Tibial nerve (tissue), 4 donors: ENCODE measurements at regions not wholly inside any gene's neighbourhood (a gene's known extent, or its start where the extent isn't known, plus 50 kb on each side); places are given as distances from the start of the nearest gene placed in this dataset.
"Not testable (repeated sequence)": the region's sequence is repeated elsewhere in the genome, so short reads cannot be mapped to it uniquely, and the experiment has no call there.

Experiments used
- DNase-seq, 2 donors: peaks; one replicate each; pipeline ENCODE4 v3.0.0-alpha.2; 2019; ENCODE audit warnings: low spot score in 2 of 2
- H3K27ac ChIP-seq, 4 donors: fragments of 200-600 bp; sonication (generic) in 3 of 4; one replicate each; pipeline ENCODE4 v1.5.1; 2017 to 2019; ENCODE audit warnings: mild to moderate bottlenecking in 1 of 4
- H3K27me3 ChIP-seq, 2 donors: fragments of 200-600 bp; sonication (generic) in 1 of 2; one replicate each; pipeline versions ENCODE4 v1.5.1 to v1.6.0; 2017 to 2019
- H3K36me3 ChIP-seq, 3 donors: fragments of 200-600 bp; sonication (generic); one replicate each; pipeline ENCODE4 v1.5.1; 2018 to 2019
- H3K4me1 ChIP-seq, 4 donors: fragments of 200-600 bp; sonication (generic) in 3 of 4; one replicate each; pipeline ENCODE4 v1.5.1; 2017 to 2019
- H3K4me3 ChIP-seq, 4 donors: fragments of 200-600 bp; sonication (generic) in 3 of 4; one replicate each; pipeline ENCODE4 v1.5.1; 2017 to 2019; ENCODE audit warnings: mild to moderate bottlenecking in 1 of 4, moderate library complexity in 1 of 4
- H3K9me3 ChIP-seq, 4 donors: fragments of 200-600 bp; sonication (generic) in 3 of 4; one replicate each; pipeline ENCODE4 v1.5.1; 2017 to 2019
- EP300 ChIP-seq, 2 donors: sonication (generic); formaldehyde crosslinking; IDR thresholded peaks; one replicate each; pipeline ENCODE4 v1.6.1; 2017; ENCODE audit warnings: antibody characterized with exemption in 2 of 2, mild to moderate bottlenecking in 1 of 2
- POLR2A ChIP-seq, 2 donors: fragments of 450-650 bp; IDR thresholded peaks; one replicate each; pipeline ENCODE4 v1.6.1; 2017; ENCODE audit warnings: antibody characterized with exemption in 2 of 2, mild to moderate bottlenecking in 2 of 2, moderate library complexity in 2 of 2
- WGBS, 2 donors: methylation state at CpG; one replicate each; pipeline ENCODE4 v1.1.5; 2018; 5-methylcytosine and 5-hydroxymethylcytosine counted together
- TF ChIP-seq, protein P1 (sequence below), 5 experiments: fragments of 200-600 bp in 3 of 5; fragments of 450-650 bp in 2 of 5; sonication (generic) in 3 of 5; IDR thresholded peaks; one replicate each; pipeline ENCODE4 v1.5.1; 2016 to 2019; ENCODE audit warnings: antibody characterized with exemption in 5 of 5, mild to moderate bottlenecking in 3 of 5, moderate library complexity in 2 of 5

DNA sequence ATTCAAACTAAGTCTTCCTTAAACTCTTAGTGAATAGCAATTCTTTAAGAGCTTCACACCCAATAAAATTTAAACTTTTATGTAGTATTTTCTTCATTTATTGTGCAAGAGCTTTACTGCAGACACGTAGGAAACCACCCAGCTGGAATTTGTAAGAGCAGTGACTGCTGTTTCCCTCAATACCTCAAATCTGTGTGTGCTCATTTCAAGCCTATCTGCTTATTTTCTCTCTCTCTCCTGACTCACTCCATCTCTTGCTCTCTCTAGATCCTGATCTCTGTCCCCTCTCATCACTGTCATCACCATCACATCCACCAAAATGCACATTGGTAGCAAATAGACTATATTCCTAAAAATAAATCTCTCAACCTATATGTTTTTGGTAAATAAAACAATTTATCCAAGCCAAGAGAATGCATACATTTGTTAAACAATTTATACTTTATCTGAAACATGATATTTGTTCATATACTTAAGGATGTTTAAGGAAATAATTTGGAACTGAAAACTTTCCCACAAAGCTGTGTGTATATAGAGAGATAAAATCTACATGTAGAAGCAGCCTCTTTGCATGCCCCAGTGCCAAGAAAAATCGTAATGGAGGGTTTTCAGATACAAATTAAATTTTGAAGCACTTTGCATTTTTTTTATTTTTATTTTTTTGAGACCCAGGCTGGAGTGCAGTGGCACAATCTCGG is 273.0 kb downstream of the TFAP2A start:
- no peak for DNase-seq
- Histone ChIP-seq H3K27ac (no peak overlapping the region), H3K4me3 (no peak overlapping the region), H3K36me3 (no peaks in the 10 kb centered on the region), H3K9me3 (peaks cover 0 to 4% (median 0%) of the 10 kb centered on the region in 4 donors), H3K27me3 (no peaks in the 10 kb centered on the region), H3K4me1 (no peaks in the 10 kb centered on the region)
- WGBS, 2 donors = 75% methylated on average over 3 of the region's 3 CpGs
- TF ChIP-seq, protein P1, sequence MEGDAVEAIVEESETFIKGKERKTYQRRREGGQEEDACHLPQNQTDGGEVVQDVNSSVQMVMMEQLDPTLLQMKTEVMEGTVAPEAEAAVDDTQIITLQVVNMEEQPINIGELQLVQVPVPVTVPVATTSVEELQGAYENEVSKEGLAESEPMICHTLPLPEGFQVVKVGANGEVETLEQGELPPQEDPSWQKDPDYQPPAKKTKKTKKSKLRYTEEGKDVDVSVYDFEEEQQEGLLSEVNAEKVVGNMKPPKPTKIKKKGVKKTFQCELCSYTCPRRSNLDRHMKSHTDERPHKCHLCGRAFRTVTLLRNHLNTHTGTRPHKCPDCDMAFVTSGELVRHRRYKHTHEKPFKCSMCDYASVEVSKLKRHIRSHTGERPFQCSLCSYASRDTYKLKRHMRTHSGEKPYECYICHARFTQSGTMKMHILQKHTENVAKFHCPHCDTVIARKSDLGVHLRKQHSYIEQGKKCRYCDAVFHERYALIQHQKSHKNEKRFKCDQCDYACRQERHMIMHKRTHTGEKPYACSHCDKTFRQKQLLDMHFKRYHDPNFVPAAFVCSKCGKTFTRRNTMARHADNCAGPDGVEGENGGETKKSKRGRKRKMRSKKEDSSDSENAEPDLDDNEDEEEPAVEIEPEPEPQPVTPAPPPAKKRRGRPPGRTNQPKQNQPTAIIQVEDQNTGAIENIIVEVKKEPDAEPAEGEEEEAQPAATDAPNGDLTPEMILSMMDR (IDR thresholded peaks at IDR 0.05) = no peak
- no peak for TF ChIP-seq EP300 (IDR thresholded peaks at IDR 0.05)
- TF ChIP-seq POLR2A (IDR thresholded peaks at IDR 0.05) = no peak

DNA sequence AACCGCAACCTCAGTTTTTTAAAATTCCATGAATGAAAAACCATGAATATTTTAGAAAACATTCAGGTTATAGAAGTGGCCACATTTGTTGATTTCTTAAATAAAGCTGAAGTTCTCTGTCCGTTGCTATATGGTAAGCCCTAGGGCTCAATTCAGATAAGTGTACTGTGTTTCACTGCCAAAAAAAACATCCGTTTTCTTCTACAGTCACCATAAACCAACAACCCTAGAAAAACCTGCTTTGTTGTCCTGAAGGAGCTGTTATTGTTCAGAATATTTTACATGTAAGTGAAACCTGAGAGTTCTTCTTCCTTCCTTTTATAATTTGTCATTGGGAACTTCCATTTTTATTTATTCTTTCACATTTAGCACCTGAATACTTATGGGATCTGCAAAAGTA is 274.1 kb downstream of the TFAP2A start:
- Histone ChIP-seq H3K27ac (no peak overlapping the region), H3K9me3 (peaks cover 0 to 6% (median 0%) of the 10 kb centered on the region in 4 donors), H3K4me1 (no peaks in the 10 kb centered on the region), H3K36me3 (no peaks in the 10 kb centered on the region), H3K4me3 (no peak overlapping the region), H3K27me3 (no peaks in the 10 kb centered on the region)
- 39 to 44% methylated on average over 3 of the region's 3 CpGs for WGBS, 2 donors
- no peak for DNase-seq
- no peak for TF ChIP-seq EP300 (IDR thresholded peaks at IDR 0.05)
- TF ChIP-seq, protein P1 (IDR thresholded peaks at IDR 0.05) = no peak
- TF ChIP-seq POLR2A (IDR thresholded peaks at IDR 0.05) = no peak

DNA sequence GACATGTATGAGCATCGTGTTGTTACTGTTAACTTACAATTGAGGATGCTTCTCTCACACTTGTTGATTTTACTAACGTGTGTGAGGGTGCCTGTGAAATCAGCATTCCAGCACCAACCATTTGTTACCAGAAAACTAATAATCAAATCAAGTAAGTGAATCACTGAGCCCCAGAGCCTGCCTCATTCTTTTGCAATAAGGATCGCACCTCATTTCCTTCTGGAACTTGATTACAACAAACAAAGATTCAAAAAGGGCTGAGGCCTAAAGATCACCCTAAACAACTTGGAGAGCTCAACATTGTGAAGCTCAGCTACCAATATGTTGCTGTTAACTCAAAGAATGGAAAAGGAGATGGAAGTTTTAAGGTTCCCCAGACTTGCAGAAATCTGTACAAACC is 274.7 kb downstream of the TFAP2A start:
- DNase-seq = no peak
- Histone ChIP-seq H3K36me3 (no peaks in the 10 kb centered on the region), H3K27me3 (no peaks in the 10 kb centered on the region), H3K9me3 (peaks cover 0 to 6% (median 0%) of the 10 kb centered on the region in 4 donors), H3K4me3 (no peak overlapping the region), H3K27ac (no peak overlapping the region), H3K4me1 (no peaks in the 10 kb centered on the region)
- WGBS, 2 donors = 70 to 76% methylated on average over 3 of the region's 3 CpGs
- TF ChIP-seq POLR2A (IDR thresholded peaks at IDR 0.05) (no peak), EP300 (IDR thresholded peaks at IDR 0.05) (no peak)
- TF ChIP-seq, protein P1 (IDR thresholded peaks at IDR 0.05) = no peak

DNA sequence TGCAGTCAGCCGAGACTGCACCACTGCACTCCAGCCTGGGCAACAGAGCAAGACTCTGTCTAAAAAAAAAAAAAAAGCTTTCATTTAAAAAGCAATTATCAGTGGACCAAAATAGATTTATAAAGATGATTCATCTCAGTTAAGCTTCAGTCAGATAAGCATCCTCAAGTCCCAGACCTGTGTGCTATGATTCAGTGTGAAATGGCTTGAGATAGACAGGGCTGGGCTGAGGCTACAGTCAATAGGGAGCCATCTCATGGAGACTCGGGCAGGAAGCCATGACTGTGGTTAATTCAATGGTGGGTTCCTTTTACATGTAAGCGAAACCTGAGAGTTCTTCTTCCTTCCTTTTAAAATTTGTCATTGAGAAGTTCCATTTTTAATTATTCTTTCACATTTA is 276.0 kb downstream of the TFAP2A start:
- Histone ChIP-seq H3K4me3 (no peak overlapping the region), H3K27ac (no peak overlapping the region), H3K9me3 (peaks cover 0 to 11% (median 0%) of the 10 kb centered on the region in 4 donors), H3K36me3 (no peaks in the 10 kb centered on the region), H3K27me3 (no peaks in the 10 kb centered on the region), H3K4me1 (no peaks in the 10 kb centered on the region)
- no peak for DNase-seq
- WGBS, 2 donors = 63 to 79% methylated on average over 3 of the region's 3 CpGs
- TF ChIP-seq EP300 (IDR thresholded peaks at IDR 0.05) = no peak
- TF ChIP-seq, protein P1 (IDR thresholded peaks at IDR 0.05) = no peak
- no peak for TF ChIP-seq POLR2A (IDR thresholded peaks at IDR 0.05)

DNA sequence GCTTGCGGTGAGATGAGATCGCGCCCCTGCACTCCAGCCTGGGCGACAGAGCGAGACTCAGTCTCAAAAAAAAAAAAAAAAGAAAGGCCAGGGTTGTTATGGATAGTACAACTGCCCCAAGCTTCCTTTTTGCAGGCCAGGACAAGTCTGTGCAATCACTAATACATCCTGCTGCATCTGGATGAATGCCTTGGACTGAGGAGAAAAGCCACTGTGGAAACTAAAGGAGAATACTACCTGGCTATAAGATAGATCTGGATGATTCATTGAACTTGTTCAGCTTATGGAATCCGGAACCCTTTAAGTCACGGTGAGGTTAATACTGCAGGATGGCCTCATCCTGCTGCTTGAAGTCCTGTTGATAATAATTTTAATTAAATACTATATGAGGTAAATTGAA is 278.2 kb downstream of the TFAP2A start:
- DNase-seq = no peak
- H3K9me3 ChIP-seq = peaks cover 0 to 13% (median 0%) of the 10 kb centered on the region in 4 donors
- H3K36me3 ChIP-seq = no peaks in the 10 kb centered on the region
- no peak overlapping the region for H3K27ac ChIP-seq
- H3K27me3 ChIP-seq = no peaks in the 10 kb centered on the region
- WGBS, 2 donors = 95 to 96% methylated on average over 7 of the region's 7 CpGs
- no peak overlapping the region for H3K4me3 ChIP-seq
- TF ChIP-seq, protein P1 (IDR thresholded peaks at IDR 0.05) = no peak
- TF ChIP-seq EP300 (IDR thresholded peaks at IDR 0.05) (no peak), POLR2A (IDR thresholded peaks at IDR 0.05) (no peak)
- H3K4me1 ChIP-seq = no peaks in the 10 kb centered on the region

DNA sequence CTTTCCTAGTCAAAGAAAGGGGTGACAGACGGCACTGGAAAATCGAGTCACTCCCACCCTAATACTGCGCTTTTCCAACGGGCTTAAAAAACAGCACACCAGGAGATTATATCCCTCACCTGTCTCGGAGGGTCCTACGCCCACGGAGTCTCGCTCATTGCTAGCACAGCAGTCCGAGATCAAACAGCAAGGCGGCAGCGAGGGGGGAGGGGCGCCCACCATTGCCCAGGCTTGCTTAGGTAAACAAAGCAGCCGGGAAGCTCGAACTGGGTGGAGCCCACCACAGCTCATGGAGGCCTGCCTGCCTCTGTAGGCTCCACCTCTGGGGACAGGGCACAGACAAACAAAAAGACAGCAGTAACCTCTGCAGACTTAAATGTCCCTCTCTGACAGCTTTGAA is 280.7 kb downstream of the TFAP2A start:
- H3K4me1 ChIP-seq, DNase-seq, H3K4me3 ChIP-seq, H3K36me3 ChIP-seq, H3K27me3 ChIP-seq, H3K27ac ChIP-seq: not testable (repeated sequence)
- H3K9me3 ChIP-seq = peaks cover 0 to 16% (median 0%) of the 10 kb centered on the region in 4 donors
- 95 to 96% methylated on average over 14 of the region's 14 CpGs for WGBS, 2 donors
